ENCODE measurements at regions not wholly inside any gene's neighbourhood (a gene's known extent, or its start where the extent isn't known, plus 50 kb on each side); places are given as distances from the start of the nearest gene placed in this dataset.

GRCh38 chr1:208413006-208413405 lies 168.8 kb upstream of the PLXNA2 start:
- no peak overlapping the region for H3K4me3 ChIP-seq
- DNase-seq (ENCODE audit: low spot score): no peak
- H3K4me3 Mint-ChIP-seq: no peak overlapping the region
- TF ChIP-seq ZNF114 (CRISPR knock-in tag; IDR thresholded peaks at IDR 0.05): no peak
- H3K36me3 Mint-ChIP-seq (ENCODE audit: low read depth): no peaks in the 10 kb centered on the region
- no peak overlapping the region for H3K4me2 ChIP-seq
- H3K79me2 ChIP-seq (replicated peaks; ENCODE audit: insufficient read depth): no peaks in the 10 kb centered on the region
- H4K20me1 ChIP-seq (replicated peaks; ENCODE audit: insufficient read depth): no peaks in the 10 kb centered on the region
- H3K4me1 Mint-ChIP-seq: no peaks in the 10 kb centered on the region
- H3K27me3 Mint-ChIP-seq (ENCODE audit: insufficient read depth, low read depth, poor library complexity): no peaks in the 10 kb centered on the region
- no peak overlapping the region for H2AFZ ChIP-seq
- H3K36me3 ChIP-seq (ENCODE audit: insufficient read depth): no peaks in the 10 kb centered on the region
- H3K27ac ChIP-seq (ENCODE audit: low read depth): no peak overlapping the region
- ATAC-seq: no peak
- H3F3A ChIP-seq (replicated peaks; ENCODE audit: low read depth): no peaks in the 10 kb centered on the region
- no peak overlapping the region for H3K27ac Mint-ChIP-seq
- H3K9me3 Mint-ChIP-seq: no peaks in the 10 kb centered on the region
- H3K27me3 ChIP-seq (ENCODE audit: insufficient read depth): no peaks in the 10 kb centered on the region
- H3K4me1 ChIP-seq (ENCODE audit: insufficient read depth): no peaks in the 10 kb centered on the region
- H3K9me2 ChIP-seq (ENCODE audit: insufficient read depth): 0 out of 2 replicates have a peak, but pooled peaks cover 3% of the 10 kb centered on the region

GRCh38 chr1:208418667-208419066 lies 174.5 kb upstream of the PLXNA2 start:
- Histone ChIP-seq H3K4me1 (ENCODE audit: insufficient read depth) (no peaks in the 10 kb centered on the region; the same call in 1 of the 2 replicates), H4K20me1 (replicated peaks; ENCODE audit: insufficient read depth) (no peaks in the 10 kb centered on the region), H3K27ac (ENCODE audit: low read depth) (no peak overlapping the region), H3K79me2 (replicated peaks; ENCODE audit: insufficient read depth) (no peaks in the 10 kb centered on the region), H3K9me2 (ENCODE audit: insufficient read depth) (0 out of 2 replicates have a peak, but pooled peaks cover 3% of the 10 kb centered on the region), H3K4me2 (no peak overlapping the region), H3K27me3 (ENCODE audit: insufficient read depth) (no peaks in the 10 kb centered on the region), H3K4me3 (no peak overlapping the region), H3K36me3 (ENCODE audit: insufficient read depth) (no peaks in the 10 kb centered on the region), H2AFZ (no peak overlapping the region), H3F3A (replicated peaks; ENCODE audit: low read depth) (no peaks in the 10 kb centered on the region)
- Mint-ChIP-seq H3K36me3 (ENCODE audit: low read depth) (no peaks in the 10 kb centered on the region), H3K27ac (no peak overlapping the region), H3K9me3 (no peaks in the 10 kb centered on the region), H3K27me3 (ENCODE audit: insufficient read depth, low read depth, poor library complexity) (peaks cover 3% of the 10 kb centered on the region), H3K4me1 (peaks cover 7% of the 10 kb centered on the region), H3K4me3 (no peak overlapping the region)
- no peak for ATAC-seq
- DNase-seq (ENCODE audit: low spot score): no peak
- TF ChIP-seq CREB1 (CRISPR knock-in tag; IDR thresholded peaks at IDR 0.05; ENCODE audit: low read depth) (no peak), REST (IDR thresholded peaks at IDR 0.05; ENCODE audit: unreplicated experiment) (no peak), POLR2AphosphoS5 (IDR thresholded peaks at IDR 0.05; ENCODE audit: low read depth) (no peak), ZNF331 (CRISPR knock-in tag; IDR thresholded peaks at IDR 0.05; ENCODE audit: low read depth) (no peak), ZNF114 (CRISPR knock-in tag; IDR thresholded peaks at IDR 0.05) (no peak), ZNF462 (CRISPR knock-in tag; IDR thresholded peaks at IDR 0.05) (no peak)

All from GM23338 (cell line).